ENCODE measurements at regions not wholly inside any gene's neighbourhood (a gene's known extent, or its start where the extent isn't known, plus 50 kb on each side); places are given as distances from the start of the nearest gene placed in this dataset.

DNA sequence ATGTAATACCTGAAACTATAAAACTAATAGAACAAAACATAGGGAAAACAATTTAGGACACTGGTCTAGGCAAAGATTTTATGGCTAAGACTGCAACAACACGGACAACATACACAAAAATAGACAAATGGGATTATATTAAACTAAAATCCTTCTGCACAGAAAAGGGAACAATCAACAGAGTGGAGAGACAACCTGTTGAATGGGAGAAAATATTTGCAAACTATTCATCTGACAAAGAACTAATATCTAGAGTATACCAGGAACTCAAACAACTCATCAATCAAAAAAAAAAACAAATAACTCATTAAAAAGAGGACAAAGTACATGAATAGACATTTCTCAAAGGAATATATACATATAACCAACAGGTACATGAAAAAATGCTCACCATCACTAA lies 174.5 kb downstream of the FNDC1 start:
- DNase-seq (ENCODE audit: low spot score) (no peak), ATAC-seq (ENCODE audit: low FRiP score) (no peak)
- TF ChIP-seq, protein P1, sequence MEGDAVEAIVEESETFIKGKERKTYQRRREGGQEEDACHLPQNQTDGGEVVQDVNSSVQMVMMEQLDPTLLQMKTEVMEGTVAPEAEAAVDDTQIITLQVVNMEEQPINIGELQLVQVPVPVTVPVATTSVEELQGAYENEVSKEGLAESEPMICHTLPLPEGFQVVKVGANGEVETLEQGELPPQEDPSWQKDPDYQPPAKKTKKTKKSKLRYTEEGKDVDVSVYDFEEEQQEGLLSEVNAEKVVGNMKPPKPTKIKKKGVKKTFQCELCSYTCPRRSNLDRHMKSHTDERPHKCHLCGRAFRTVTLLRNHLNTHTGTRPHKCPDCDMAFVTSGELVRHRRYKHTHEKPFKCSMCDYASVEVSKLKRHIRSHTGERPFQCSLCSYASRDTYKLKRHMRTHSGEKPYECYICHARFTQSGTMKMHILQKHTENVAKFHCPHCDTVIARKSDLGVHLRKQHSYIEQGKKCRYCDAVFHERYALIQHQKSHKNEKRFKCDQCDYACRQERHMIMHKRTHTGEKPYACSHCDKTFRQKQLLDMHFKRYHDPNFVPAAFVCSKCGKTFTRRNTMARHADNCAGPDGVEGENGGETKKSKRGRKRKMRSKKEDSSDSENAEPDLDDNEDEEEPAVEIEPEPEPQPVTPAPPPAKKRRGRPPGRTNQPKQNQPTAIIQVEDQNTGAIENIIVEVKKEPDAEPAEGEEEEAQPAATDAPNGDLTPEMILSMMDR (IDR thresholded peaks at IDR 0.05) = no peak

DNA sequence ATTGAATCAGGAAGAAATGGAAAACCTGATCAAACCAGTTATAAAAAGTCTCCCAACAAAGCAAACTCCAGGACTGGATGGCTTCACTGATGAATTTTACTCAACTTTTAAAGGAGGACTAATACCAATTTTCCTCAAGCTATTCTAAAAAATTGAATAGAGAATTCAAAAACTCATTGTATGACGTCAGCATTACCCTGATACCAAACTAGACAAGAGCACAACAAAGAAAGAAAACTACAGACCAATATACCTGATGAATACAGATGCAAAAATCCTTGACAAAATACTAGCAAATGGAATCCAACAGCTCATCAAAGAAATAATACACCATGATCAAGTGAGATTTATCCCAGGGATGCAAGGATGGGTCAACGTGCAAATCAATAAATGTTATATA lies 172.9 kb downstream of the FNDC1 start:
- DNase-seq (ENCODE audit: low spot score) (no peak), ATAC-seq (ENCODE audit: low FRiP score) (no peak)
- TF ChIP-seq, protein P1 (IDR thresholded peaks at IDR 0.05) = no peak

DNA sequence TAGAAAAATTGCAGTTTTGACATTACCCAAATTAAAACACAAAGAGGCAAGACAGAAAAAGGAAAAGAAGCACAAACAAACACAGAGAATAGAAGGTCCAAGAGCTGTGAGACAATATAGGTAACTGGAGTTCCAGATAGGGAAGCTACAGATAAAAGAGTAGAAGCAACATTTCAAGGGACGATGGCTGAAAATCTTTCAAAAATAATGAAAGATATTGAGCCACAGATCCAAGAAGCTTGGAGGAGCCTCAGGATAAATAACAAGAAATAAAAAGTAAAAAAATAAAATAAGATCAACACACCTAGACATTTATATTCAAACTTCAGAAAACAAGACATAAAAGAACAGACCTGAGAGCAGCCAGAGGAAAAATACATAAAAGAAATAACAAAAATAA lies 164.9 kb downstream of the FNDC1 start:
- TF ChIP-seq, protein P1 (IDR thresholded peaks at IDR 0.05) = no peak
- DNase-seq (ENCODE audit: low spot score) (no peak), ATAC-seq (ENCODE audit: low FRiP score) (no peak)

DNA sequence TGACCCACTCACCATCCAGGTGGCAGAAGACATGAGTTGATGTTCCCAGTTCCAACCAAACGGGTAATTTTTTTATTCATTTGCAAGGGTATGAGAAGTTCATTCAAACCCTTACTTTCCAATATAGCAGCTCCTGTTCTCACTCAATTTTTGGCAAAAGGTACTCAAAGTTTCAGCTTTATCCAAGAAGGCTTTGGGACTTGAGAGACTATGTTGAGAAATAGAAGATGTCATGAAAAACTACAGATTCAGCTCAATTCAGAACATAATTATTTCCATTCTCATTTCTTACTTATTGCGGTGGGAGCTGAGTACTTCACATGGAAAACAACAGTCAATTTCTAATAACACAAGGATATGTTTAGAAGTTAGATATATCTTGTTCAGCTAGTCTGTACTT lies 162.3 kb downstream of the FNDC1 start:
- no peak for DNase-seq (ENCODE audit: low spot score)
- TF ChIP-seq, protein P1 (IDR thresholded peaks at IDR 0.05) = no peak
- ATAC-seq (ENCODE audit: low FRiP score) = no peak

DNA sequence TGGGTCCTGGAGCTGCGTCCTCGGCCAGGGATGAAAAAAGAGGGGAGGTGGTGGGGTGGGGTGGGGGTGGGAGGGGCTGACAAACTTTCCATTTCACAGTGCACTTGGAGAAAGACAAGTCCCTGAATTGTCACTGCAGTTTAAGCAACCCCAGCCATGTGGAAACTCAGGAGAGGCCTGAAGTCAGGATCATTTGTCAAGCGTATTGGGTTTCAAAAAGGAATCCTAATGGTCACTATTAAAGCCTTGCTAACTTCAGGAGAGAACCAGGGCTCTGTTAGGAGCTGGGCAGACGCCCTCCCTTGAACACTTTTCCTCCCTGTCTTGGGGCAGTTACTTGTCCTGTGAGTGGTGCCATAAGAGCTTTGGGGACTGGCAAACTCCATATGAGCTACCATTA lies 159.9 kb downstream of the FNDC1 start:
- no peak for DNase-seq (ENCODE audit: low spot score)
- TF ChIP-seq, protein P1 (IDR thresholded peaks at IDR 0.05) = no peak
- no peak for ATAC-seq (ENCODE audit: low FRiP score)

DNA sequence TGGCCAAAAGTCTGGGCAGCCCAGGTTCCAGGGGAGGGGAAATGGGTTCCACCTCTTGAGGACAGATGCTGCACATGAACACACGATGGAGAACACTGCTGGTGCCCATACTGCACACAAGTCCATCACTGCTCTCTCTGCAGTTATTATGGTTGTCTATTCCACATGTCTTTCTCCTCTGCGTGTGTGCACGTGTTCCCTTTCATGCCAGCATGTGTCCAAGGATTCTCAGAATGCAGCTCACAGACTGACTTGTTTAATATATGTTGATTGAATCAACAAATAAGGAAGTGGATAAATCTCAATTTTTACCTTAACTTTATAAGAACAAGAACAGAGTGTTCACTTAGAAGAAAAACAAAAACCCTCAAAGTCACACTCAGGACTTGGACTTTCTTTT lies 158.9 kb downstream of the FNDC1 start:
- TF ChIP-seq, protein P1 (IDR thresholded peaks at IDR 0.05) = no peak
- no peak for DNase-seq (ENCODE audit: low spot score)
- no peak for ATAC-seq (ENCODE audit: low FRiP score)

DNA sequence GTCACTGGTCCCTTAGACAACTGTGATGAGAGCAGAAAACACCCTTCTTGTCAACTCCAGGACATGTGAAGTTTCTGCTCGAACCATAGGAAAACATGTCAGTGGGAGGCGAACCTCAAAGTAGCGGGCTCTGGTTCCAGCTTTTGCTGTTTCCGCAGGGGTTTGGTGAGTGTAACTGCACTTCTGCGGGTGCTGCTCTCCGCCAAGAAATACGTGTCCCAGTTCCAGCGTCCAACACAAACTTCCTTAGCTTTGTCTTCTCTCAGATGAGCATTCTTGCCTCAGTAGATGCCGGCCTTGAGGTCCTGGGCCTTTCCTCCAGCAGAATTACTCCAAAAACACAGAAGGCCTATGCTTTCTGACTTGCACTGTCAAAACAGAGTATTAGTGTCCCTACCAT lies 156.3 kb downstream of the FNDC1 start:
- ATAC-seq (ENCODE audit: low FRiP score) = no peak
- no peak for DNase-seq (ENCODE audit: low spot score)
- TF ChIP-seq, protein P1 (IDR thresholded peaks at IDR 0.05) = no peak
